ENCODE measurements at regions not wholly inside any gene's neighbourhood (a gene's known extent, or its start where the extent isn't known, plus 50 kb on each side); places are given as distances from the start of the nearest gene placed in this dataset.

GRCh38 chr6:74757813-74758212 is 448.0 kb downstream of the COL12A1 start:
- no peak overlapping the region for H3K4me3 ChIP-seq
- H3K27ac ChIP-seq = no peak overlapping the region
- no peaks in the 10 kb centered on the region for H3K4me1 ChIP-seq
- H3K36me3 ChIP-seq = no peaks in the 10 kb centered on the region
- 74 to 100% (median 84%) methylated on average over 1 of the region's 1 CpG for WGBS, 5 donors
- TF ChIP-seq CTCF (IDR thresholded peaks at IDR 0.05 in 8 of 11, conservative IDR thresholded peaks at IDR 0.05 in 3 of 11) (no peak), POLR2A (IDR thresholded peaks at IDR 0.05) (no peak), POLR2AphosphoS5 (IDR thresholded peaks at IDR 0.05) (no peak)
- no peaks in the 10 kb centered on the region for H3K27me3 ChIP-seq (replicated peaks in 1 of 7)
- no peaks in the 10 kb centered on the region for H3K9me3 ChIP-seq
- intact Hi-C loops (cut with DNase I; ENCODE audit: low total_unique reads) = no loop called here
- no peak for DNase-seq

GRCh38 chr6:74756923-74757322 is 448.9 kb downstream of the COL12A1 start:
- DNase-seq = no peak

GRCh38 chr6:74755778-74756177 is 450.1 kb downstream of the COL12A1 start:
- 60 to 71% (median 62%) methylated on average over 2 of the region's 2 CpGs for WGBS, 5 donors
- no peaks in the 10 kb centered on the region for H3K4me1 ChIP-seq
- H3K9me3 ChIP-seq = no peaks in the 10 kb centered on the region
- intact Hi-C loops (cut with DNase I; ENCODE audit: low total_unique reads) = no loop called here
- no peak for DNase-seq
- no peaks in the 10 kb centered on the region for H3K27me3 ChIP-seq (replicated peaks in 1 of 7)
- H3K36me3 ChIP-seq = no peaks in the 10 kb centered on the region
- H3K4me3 ChIP-seq = no peak overlapping the region
- TF ChIP-seq CTCF (IDR thresholded peaks at IDR 0.05 in 8 of 11, conservative IDR thresholded peaks at IDR 0.05 in 3 of 11) = no peak
- TF ChIP-seq POLR2AphosphoS5 (IDR thresholded peaks at IDR 0.05) = no peak
- TF ChIP-seq POLR2A (IDR thresholded peaks at IDR 0.05) = no peak
- H3K27ac ChIP-seq = no peak overlapping the region

More at GRCh38 chr6:74756923-74757322, 448.9 kb downstream of the COL12A1 start:
- no peaks in the 10 kb centered on the region for H3K36me3 ChIP-seq
- no peak overlapping the region for H3K27ac ChIP-seq
- intact Hi-C loops (cut with DNase I; ENCODE audit: low total_unique reads) = no loop called here
- H3K27me3 ChIP-seq (replicated peaks in 1 of 7) = no peaks in the 10 kb centered on the region
- no peak for TF ChIP-seq POLR2AphosphoS5 (IDR thresholded peaks at IDR 0.05)
- no peak for TF ChIP-seq POLR2A (IDR thresholded peaks at IDR 0.05)
- TF ChIP-seq CTCF (IDR thresholded peaks at IDR 0.05 in 8 of 11, conservative IDR thresholded peaks at IDR 0.05 in 3 of 11) = no peak
- no peaks in the 10 kb centered on the region for H3K4me1 ChIP-seq
- WGBS, 5 donors = 78 to 95% (median 85%) methylated on average over 2 of the region's 2 CpGs
- H3K4me3 ChIP-seq = no peak overlapping the region
- H3K9me3 ChIP-seq = no peaks in the 10 kb centered on the region

DNA sequence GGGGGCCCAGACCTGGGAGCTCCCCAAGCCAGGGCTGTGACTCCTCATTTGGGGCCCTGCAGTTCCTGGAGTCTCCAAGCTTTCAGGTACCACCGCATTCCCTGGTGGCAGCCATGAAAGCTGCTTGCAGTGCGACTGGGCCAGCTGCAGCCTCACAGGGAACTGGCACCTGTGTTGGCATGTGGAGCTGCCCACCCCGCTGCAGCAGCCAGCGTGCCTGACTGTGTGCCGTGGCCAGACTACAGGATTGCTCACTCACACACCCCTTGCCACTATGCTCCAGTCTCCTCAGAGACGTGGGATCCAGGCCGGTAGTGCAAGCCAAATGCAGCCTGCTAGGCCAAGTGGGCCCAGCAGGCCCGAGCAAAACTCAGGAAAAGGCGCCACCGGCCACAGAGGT is 450.7 kb downstream of the COL12A1 start:
- DNase-seq = peak; percentile 45
- Histone ChIP-seq H3K36me3 (no peaks in the 10 kb centered on the region), H3K9me3 (no peaks in the 10 kb centered on the region), H3K27ac (no peak overlapping the region), H3K27me3 (replicated peaks in 1 of 7) (no peaks in the 10 kb centered on the region), H3K4me1 (no peaks in the 10 kb centered on the region), H3K4me3 (no peak overlapping the region)
- intact Hi-C loops (cut with DNase I; ENCODE audit: low total_unique reads) = no loop called here
- no peak for TF ChIP-seq POLR2AphosphoS5 (IDR thresholded peaks at IDR 0.05)
- TF ChIP-seq POLR2A (IDR thresholded peaks at IDR 0.05) = no peak
- no peak for TF ChIP-seq CTCF (IDR thresholded peaks at IDR 0.05 in 8 of 11, conservative IDR thresholded peaks at IDR 0.05 in 3 of 11)
- WGBS, 5 donors = 84 to 97% (median 94%) methylated on average over 6 to 10 of the region's 10 CpGs
